Activated naive CD4-positive, alpha-beta T cell treated with anti-CD3 and anti-CD28 coated beads for 36 hours (primary cell): ENCODE measurements at regions not wholly inside any gene's neighbourhood (a gene's known extent, or its start where the extent isn't known, plus 50 kb on each side); places are given as distances from the start of the nearest gene placed in this dataset.

Experiments used
- CTCF ChIA-PET: fragments of 350-600 bp; sonication (Branson Sonifier 250); formaldehyde crosslinking; loops from one replicate; lab custom pipeline; 2021; ENCODE audit warnings: antibody characterized with exemption; lab: Charles Lee
- DNase-seq: peaks from one replicate; pipeline ENCODE4 v3.0.0-alpha.2; 2020
- H3K27ac Mint-ChIP-seq: one replicate; pipeline ENCODE4 v1.8.0; 2021; ENCODE audit warnings: mild to moderate bottlenecking, mixed read lengths
- H3K27me3 Mint-ChIP-seq: one replicate; pipeline ENCODE4 v1.8.0; 2021; ENCODE audit warnings: low read depth, mixed read lengths
- H3K36me3 Mint-ChIP-seq: one replicate; pipeline ENCODE4 v1.8.0; 2021; ENCODE audit warnings: low read depth, mixed read lengths
- H3K4me1 Mint-ChIP-seq: one replicate; pipeline ENCODE4 v1.8.0; 2021; ENCODE audit warnings: low read depth, mixed read lengths
- H3K4me3 Mint-ChIP-seq: one replicate; pipeline ENCODE4 v1.8.0; 2021; ENCODE audit warnings: mild to moderate bottlenecking, moderate library complexity, mixed read lengths
- H3K9me3 Mint-ChIP-seq: one replicate; pipeline ENCODE4 v1.8.0; 2021; ENCODE audit warnings: mixed read lengths
- intact Hi-C: fragments of 100-400 bp; cut with micrococcal nuclease; formaldehyde crosslinking; loops from one replicate; pipeline ENCODE4 v1.15.1; 2023

GRCh38 chr13:110037925-110038573 is 251.7 kb upstream of the IRS2 start:
- H3K9me3 Mint-ChIP-seq: no peaks in the 10 kb centered on the region
- no peaks in the 10 kb centered on the region for H3K4me1 Mint-ChIP-seq
- no peak for DNase-seq

GRCh38 chr13:110036060-110036459 is 249.7 kb upstream of the IRS2 start:
- no peak for DNase-seq
- Mint-ChIP-seq H3K4me1 (no peaks in the 10 kb centered on the region), H3K36me3 (no peaks in the 10 kb centered on the region), H3K4me3 (no peak overlapping the region), H3K9me3 (no peaks in the 10 kb centered on the region), H3K27ac (no peak overlapping the region), H3K27me3 (peaks cover 16% of the 10 kb centered on the region)
- CTCF ChIA-PET: no interaction called here
- intact Hi-C loops: no loop called here

More at GRCh38 chr13:110037925-110038573, 251.7 kb upstream of the IRS2 start:
- CTCF ChIA-PET: no interaction called here
- intact Hi-C loops: no loop called here
- Mint-ChIP-seq H3K4me3 (no peak overlapping the region), H3K27ac (no peak overlapping the region), H3K27me3 (peaks cover 16% of the 10 kb centered on the region), H3K36me3 (no peaks in the 10 kb centered on the region)

- H3K4me1 Mint-ChIP-seq: no peaks in the 10 kb centered on the region
- CTCF ChIA-PET: no interaction called here
- intact Hi-C loops: no loop called here
- no peaks in the 10 kb centered on the region for H3K9me3 Mint-ChIP-seq
- no peak overlapping the region for H3K4me3 Mint-ChIP-seq
- peaks cover 17% of the 10 kb centered on the region for H3K27me3 Mint-ChIP-seq
- no peak for DNase-seq
- H3K36me3 Mint-ChIP-seq: no peaks in the 10 kb centered on the region
- H3K27ac Mint-ChIP-seq: no peak overlapping the region
Measured at GRCh38 chr13:110034031-110034549, 247.7 kb upstream of the IRS2 start.

- Mint-ChIP-seq H3K4me3 (no peak overlapping the region), H3K36me3 (no peaks in the 10 kb centered on the region), H3K27me3 (peaks cover 7% of the 10 kb centered on the region), H3K4me1 (no peaks in the 10 kb centered on the region), H3K27ac (no peak overlapping the region), H3K9me3 (no peaks in the 10 kb centered on the region)
- CTCF ChIA-PET: no interaction called here
- DNase-seq: no peak
- intact Hi-C loops: no loop called here
Measured at GRCh38 chr13:110032969-110033368, 246.6 kb upstream of the IRS2 start.

DNA sequence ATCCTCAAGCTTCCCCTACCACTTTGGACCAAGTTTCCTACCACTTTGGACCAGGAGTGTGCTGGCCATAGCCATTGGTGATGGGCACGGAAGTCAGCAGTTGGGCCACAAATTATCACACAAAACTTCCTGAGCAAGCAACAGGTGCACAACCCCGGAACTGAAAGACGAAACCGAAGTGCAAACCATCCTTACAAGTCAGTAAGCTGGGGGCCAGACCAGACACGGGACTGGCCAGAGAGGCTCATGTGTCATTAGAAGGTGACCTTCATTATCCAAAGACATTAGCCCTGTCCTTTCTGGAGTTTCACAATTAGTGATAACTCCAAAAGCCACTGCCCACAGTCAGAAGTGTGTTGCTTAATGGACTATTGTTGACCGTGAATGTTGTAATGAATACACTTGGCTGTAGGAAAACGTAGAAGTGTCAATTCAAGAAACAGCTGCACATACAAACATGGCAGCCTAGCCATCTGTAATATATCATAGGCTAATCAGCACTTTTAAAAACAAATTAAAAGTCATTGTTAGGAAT is 244.1 kb upstream of the IRS2 start:
- intact Hi-C loops: no loop called here
- DNase-seq: no peak
- no peak overlapping the region for H3K27ac Mint-ChIP-seq
- no peaks in the 10 kb centered on the region for H3K4me1 Mint-ChIP-seq
- H3K9me3 Mint-ChIP-seq: no peaks in the 10 kb centered on the region
- CTCF ChIA-PET: no interaction called here
- H3K36me3 Mint-ChIP-seq: no peaks in the 10 kb centered on the region
- peaks cover 5% of the 10 kb centered on the region for H3K27me3 Mint-ChIP-seq
- no peak overlapping the region for H3K4me3 Mint-ChIP-seq

GRCh38 chr13:110028838-110029621 is 242.6 kb upstream of the IRS2 start:
- Mint-ChIP-seq H3K27ac (no peak overlapping the region), H3K27me3 (peaks cover 2% of the 10 kb centered on the region), H3K4me3 (no peak overlapping the region), H3K9me3 (no peaks in the 10 kb centered on the region), H3K36me3 (no peaks in the 10 kb centered on the region), H3K4me1 (no peaks in the 10 kb centered on the region)
- DNase-seq: no peak
- intact Hi-C loops: no loop called here
- CTCF ChIA-PET: no interaction called here

DNA sequence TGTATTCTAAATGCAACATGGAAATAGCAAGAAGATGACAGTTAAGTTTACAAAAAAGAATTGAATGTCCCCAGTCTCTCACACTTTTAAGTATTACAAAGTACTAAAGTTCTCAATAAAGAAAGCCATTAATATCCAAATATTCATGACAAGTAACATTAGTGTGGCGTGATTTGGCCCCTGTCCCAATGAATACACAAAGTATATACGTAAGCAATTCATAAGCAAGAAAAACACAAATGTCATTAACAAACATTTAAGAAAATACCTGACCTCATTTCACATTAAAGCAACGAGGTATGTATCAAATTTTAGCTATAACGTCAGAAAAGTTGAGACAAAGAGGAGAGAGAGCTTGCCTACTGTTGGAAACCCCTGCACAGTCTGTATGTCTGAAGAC is 241.9 kb upstream of the IRS2 start:
- CTCF ChIA-PET: no interaction called here
- H3K27ac Mint-ChIP-seq: no peak overlapping the region
- no peak for DNase-seq
- intact Hi-C loops: no loop called here
- no peak overlapping the region for H3K4me3 Mint-ChIP-seq
- peaks cover 2% of the 10 kb centered on the region for H3K27me3 Mint-ChIP-seq
- no peaks in the 10 kb centered on the region for H3K36me3 Mint-ChIP-seq
- no peaks in the 10 kb centered on the region for H3K9me3 Mint-ChIP-seq
- no peaks in the 10 kb centered on the region for H3K4me1 Mint-ChIP-seq

GRCh38 chr13:110027470-110028240 is 241.3 kb upstream of the IRS2 start:
- intact Hi-C loops: no loop called here
- H3K27me3 Mint-ChIP-seq: peaks cover 2% of the 10 kb centered on the region
- CTCF ChIA-PET: no interaction called here

GRCh38 chr13:110024645-110024980 is 238.2 kb upstream of the IRS2 start:
- DNase-seq: no peak
- CTCF ChIA-PET: no interaction called here
- Mint-ChIP-seq H3K4me3 (no peak overlapping the region), H3K9me3 (no peaks in the 10 kb centered on the region), H3K27me3 (peaks cover 5% of the 10 kb centered on the region), H3K36me3 (no peaks in the 10 kb centered on the region), H3K27ac (no peak overlapping the region), H3K4me1 (no peaks in the 10 kb centered on the region)
- intact Hi-C loops: no loop called here

More at GRCh38 chr13:110027470-110028240, 241.3 kb upstream of the IRS2 start:
- Mint-ChIP-seq H3K9me3 (no peaks in the 10 kb centered on the region), H3K4me1 (no peaks in the 10 kb centered on the region), H3K36me3 (no peaks in the 10 kb centered on the region), H3K4me3 (no peak overlapping the region), H3K27ac (no peak overlapping the region)
- DNase-seq: no peak

GRCh38 chr13:110023729-110024644 is 237.6 kb upstream of the IRS2 start:
- Mint-ChIP-seq H3K27ac (no peak overlapping the region), H3K36me3 (no peaks in the 10 kb centered on the region), H3K27me3 (peaks cover 5% of the 10 kb centered on the region), H3K4me3 (no peak overlapping the region), H3K9me3 (no peaks in the 10 kb centered on the region), H3K4me1 (no peaks in the 10 kb centered on the region)
- CTCF ChIA-PET: no interaction called here
- intact Hi-C loops: no loop called here
- no peak for DNase-seq

GRCh38 chr13:110018009-110018408 is 231.6 kb upstream of the IRS2 start:
- Mint-ChIP-seq H3K4me3 (no peak overlapping the region), H3K36me3 (no peaks in the 10 kb centered on the region), H3K4me1 (no peaks in the 10 kb centered on the region), H3K27me3 (peaks cover 5% of the 10 kb centered on the region), H3K27ac (no peak overlapping the region), H3K9me3 (no peaks in the 10 kb centered on the region)
- intact Hi-C loops: no loop called here
- no peak for DNase-seq
- CTCF ChIA-PET: no interaction called here
